ENCODE measurements at regions not wholly inside any gene's neighbourhood (a gene's known extent, or its start where the extent isn't known, plus 50 kb on each side); places are given as distances from the start of the nearest gene placed in this dataset.

- TF ChIP-seq, protein P1, sequence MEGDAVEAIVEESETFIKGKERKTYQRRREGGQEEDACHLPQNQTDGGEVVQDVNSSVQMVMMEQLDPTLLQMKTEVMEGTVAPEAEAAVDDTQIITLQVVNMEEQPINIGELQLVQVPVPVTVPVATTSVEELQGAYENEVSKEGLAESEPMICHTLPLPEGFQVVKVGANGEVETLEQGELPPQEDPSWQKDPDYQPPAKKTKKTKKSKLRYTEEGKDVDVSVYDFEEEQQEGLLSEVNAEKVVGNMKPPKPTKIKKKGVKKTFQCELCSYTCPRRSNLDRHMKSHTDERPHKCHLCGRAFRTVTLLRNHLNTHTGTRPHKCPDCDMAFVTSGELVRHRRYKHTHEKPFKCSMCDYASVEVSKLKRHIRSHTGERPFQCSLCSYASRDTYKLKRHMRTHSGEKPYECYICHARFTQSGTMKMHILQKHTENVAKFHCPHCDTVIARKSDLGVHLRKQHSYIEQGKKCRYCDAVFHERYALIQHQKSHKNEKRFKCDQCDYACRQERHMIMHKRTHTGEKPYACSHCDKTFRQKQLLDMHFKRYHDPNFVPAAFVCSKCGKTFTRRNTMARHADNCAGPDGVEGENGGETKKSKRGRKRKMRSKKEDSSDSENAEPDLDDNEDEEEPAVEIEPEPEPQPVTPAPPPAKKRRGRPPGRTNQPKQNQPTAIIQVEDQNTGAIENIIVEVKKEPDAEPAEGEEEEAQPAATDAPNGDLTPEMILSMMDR (IDR thresholded peaks at IDR 0.05), result no peak
- TF ChIP-seq, protein P2, sequence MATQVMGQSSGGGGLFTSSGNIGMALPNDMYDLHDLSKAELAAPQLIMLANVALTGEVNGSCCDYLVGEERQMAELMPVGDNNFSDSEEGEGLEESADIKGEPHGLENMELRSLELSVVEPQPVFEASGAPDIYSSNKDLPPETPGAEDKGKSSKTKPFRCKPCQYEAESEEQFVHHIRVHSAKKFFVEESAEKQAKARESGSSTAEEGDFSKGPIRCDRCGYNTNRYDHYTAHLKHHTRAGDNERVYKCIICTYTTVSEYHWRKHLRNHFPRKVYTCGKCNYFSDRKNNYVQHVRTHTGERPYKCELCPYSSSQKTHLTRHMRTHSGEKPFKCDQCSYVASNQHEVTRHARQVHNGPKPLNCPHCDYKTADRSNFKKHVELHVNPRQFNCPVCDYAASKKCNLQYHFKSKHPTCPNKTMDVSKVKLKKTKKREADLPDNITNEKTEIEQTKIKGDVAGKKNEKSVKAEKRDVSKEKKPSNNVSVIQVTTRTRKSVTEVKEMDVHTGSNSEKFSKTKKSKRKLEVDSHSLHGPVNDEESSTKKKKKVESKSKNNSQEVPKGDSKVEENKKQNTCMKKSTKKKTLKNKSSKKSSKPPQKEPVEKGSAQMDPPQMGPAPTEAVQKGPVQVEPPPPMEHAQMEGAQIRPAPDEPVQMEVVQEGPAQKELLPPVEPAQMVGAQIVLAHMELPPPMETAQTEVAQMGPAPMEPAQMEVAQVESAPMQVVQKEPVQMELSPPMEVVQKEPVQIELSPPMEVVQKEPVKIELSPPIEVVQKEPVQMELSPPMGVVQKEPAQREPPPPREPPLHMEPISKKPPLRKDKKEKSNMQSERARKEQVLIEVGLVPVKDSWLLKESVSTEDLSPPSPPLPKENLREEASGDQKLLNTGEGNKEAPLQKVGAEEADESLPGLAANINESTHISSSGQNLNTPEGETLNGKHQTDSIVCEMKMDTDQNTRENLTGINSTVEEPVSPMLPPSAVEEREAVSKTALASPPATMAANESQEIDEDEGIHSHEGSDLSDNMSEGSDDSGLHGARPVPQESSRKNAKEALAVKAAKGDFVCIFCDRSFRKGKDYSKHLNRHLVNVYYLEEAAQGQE (IDR thresholded peaks at IDR 0.05; ENCODE audit: insufficient read depth in 1 of 2, low read depth in 2 of 2, low read length in 1 of 2), result no peak
- TF ChIP-seq TCF7L2 (IDR thresholded peaks at IDR 0.05; ENCODE audit: low read depth, low read length) (no peak), POLR2AphosphoS5 (IDR thresholded peaks at IDR 0.05; ENCODE audit: low read depth, low read length) (no peak), SIN3A (IDR thresholded peaks at IDR 0.05; ENCODE audit: borderline replicate concordance, insufficient read depth, low read depth, low read length) (no peak)
- DNase-seq (ENCODE audit: low read depth, low spot score) (no peak), ATAC-seq (no peak)
- intact Hi-C loops (cut with micrococcal nuclease; ENCODE audit: unreplicated experiment), result no loop called here
- in situ Hi-C loops (cut with HindIII; ENCODE audit: low pct_unique_long_range_greater_than_20kb, low sequenced_read_pairs), result no loop called here
- Histone ChIP-seq H3K27ac (ENCODE audit: low read length) (no peak overlapping the region), H3K36me3 (ENCODE audit: control insufficient read depth, insufficient read depth, low read length) (no peaks in the 10 kb centered on the region), H3K9me3 (ENCODE audit: control insufficient read depth, insufficient read depth, low read depth, low read length) (no peaks in the 10 kb centered on the region), H3K4me1 (ENCODE audit: control insufficient read depth, insufficient read depth, low read length) (no peaks in the 10 kb centered on the region), H3K27me3 (ENCODE audit: control insufficient read depth, insufficient read depth, low read length) (no peaks in the 10 kb centered on the region), H3K4me3 (ENCODE audit: low read depth in 2 of 2, low read length in 2 of 2) (no peak overlapping the region)
- CTCF ChIA-PET, result no interaction called here
- POLR2A ChIA-PET, result no interaction called here
- BruUV-seq (replicated peaks), result no TSS peak
Observed at GRCh38 chr2:49807689-49808088, 653.4 kb upstream of the FSHR start.

DNA sequence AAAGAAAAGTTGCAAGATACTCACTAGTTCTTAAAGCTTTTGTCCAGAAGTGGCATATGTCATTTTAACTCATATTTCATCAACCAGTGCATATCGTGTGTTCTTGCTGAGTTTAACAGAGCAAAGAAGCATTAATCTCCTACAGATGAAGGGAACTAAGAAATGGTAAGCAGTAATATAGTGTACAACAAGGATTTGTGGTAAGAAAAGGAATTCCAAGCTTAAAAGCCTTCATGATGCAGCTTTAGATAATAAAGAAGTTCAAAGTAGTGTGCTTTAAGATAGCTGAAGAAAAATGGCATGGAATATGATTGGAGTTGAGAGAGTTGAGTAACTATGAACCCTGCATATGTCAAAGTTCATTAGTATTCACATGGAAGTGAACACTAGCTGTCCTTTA lies 649.8 kb upstream of the FSHR start:
- ATAC-seq, result no peak
- BruUV-seq (replicated peaks), result no TSS peak
- in situ Hi-C loops (cut with HindIII; ENCODE audit: low pct_unique_long_range_greater_than_20kb, low sequenced_read_pairs), result no loop called here
- H3K27ac ChIP-seq (ENCODE audit: low read length), result no peak overlapping the region
- CTCF ChIA-PET, result interaction anchor here (0.6 kb wide), 1 partner anchor 198 kb away, joined by 3 read pairs; no protein-coding TSS in a partner anchor
- POLR2A ChIA-PET, result no interaction called here
- H3K9me3 ChIP-seq (ENCODE audit: control insufficient read depth, insufficient read depth, low read depth, low read length), result no peaks in the 10 kb centered on the region
- no peak for DNase-seq (ENCODE audit: low read depth, low spot score)
- no peaks in the 10 kb centered on the region for H3K27me3 ChIP-seq (ENCODE audit: control insufficient read depth, insufficient read depth, low read length)
- no peak overlapping the region for H3K4me3 ChIP-seq (ENCODE audit: low read depth in 2 of 2, low read length in 2 of 2)
- H3K4me1 ChIP-seq (ENCODE audit: control insufficient read depth, insufficient read depth, low read length), result no peaks in the 10 kb centered on the region
- H3K36me3 ChIP-seq (ENCODE audit: control insufficient read depth, insufficient read depth, low read length), result no peaks in the 10 kb centered on the region
- TF ChIP-seq, protein P2 (IDR thresholded peaks at IDR 0.05; ENCODE audit: insufficient read depth in 1 of 2, low read depth in 2 of 2, low read length in 1 of 2), result no peak
- TF ChIP-seq TCF7L2 (IDR thresholded peaks at IDR 0.05; ENCODE audit: low read depth, low read length), result no peak
- TF ChIP-seq SIN3A (IDR thresholded peaks at IDR 0.05; ENCODE audit: borderline replicate concordance, insufficient read depth, low read depth, low read length), result no peak
- TF ChIP-seq, protein P1 (IDR thresholded peaks at IDR 0.05), result no peak
- TF ChIP-seq POLR2AphosphoS5 (IDR thresholded peaks at IDR 0.05; ENCODE audit: low read depth, low read length), result no peak
- intact Hi-C loops (cut with micrococcal nuclease; ENCODE audit: unreplicated experiment), result no loop called here

Measured in Panc1 (cell line).